Esophagus squamous epithelium (tissue), 5 donors: ENCODE measurements at regions not wholly inside any gene's neighbourhood (a gene's known extent, or its start where the extent isn't known, plus 50 kb on each side); places are given as distances from the start of the nearest gene placed in this dataset.

Source experiments
- DNase-seq: peaks from one replicate; lab custom pipeline; 2025; lab: John Stamatoyannopoulos, UW
- H3K27ac ChIP-seq, 4 donors: fragments of 200-600 bp; sonication (generic); one replicate each; pipeline ENCODE4 v1.5.1; 2016 to 2019; ENCODE audit warnings: mild to moderate bottlenecking in 1 of 4
- H3K27me3 ChIP-seq, 4 donors: fragments of 200-600 bp; sonication (generic); 1 replicate in 3 of 4; 2 replicates in 1 of 4; pipeline versions ENCODE4 v1.5.1 to v1.6.0; 2017 to 2021; ENCODE audit warnings: antibody characterized with exemption in 1 of 4
- H3K36me3 ChIP-seq, 3 donors: fragments of 200-600 bp; sonication (generic); one replicate each; pipeline ENCODE4 v1.5.1; 2016 to 2019
- H3K4me1 ChIP-seq, 3 donors: fragments of 200-600 bp; sonication (generic); one replicate each; pipeline ENCODE4 v1.5.1; 2017 to 2019
- H3K4me3 ChIP-seq, 4 donors: fragments of 200-600 bp; sonication (generic); 1 replicate in 3 of 4; 2 replicates in 1 of 4; pipeline ENCODE4 v1.5.1; 2016 to 2019; ENCODE audit warnings: mild to moderate bottlenecking in 2 of 4, moderate library complexity in 1 of 4
- H3K9me3 ChIP-seq, 3 donors: fragments of 200-600 bp; sonication (generic); one replicate each; pipeline ENCODE4 v1.5.1; 2016 to 2019
- CTCF ChIP-seq, 6 experiments: fragments of 450-650 bp in 4 of 6; fragments of 200-600 bp in 2 of 6; sonication (generic) in 2 of 6; IDR thresholded peaks; one replicate each; pipeline ENCODE4 v1.5.1; 2016 to 2019; ENCODE audit warnings: antibody characterized with exemption in 6 of 6, mild to moderate bottlenecking in 4 of 6, moderate library complexity in 4 of 6
- POLR2A ChIP-seq, 4 donors: fragments of 450-650 bp; IDR thresholded peaks; one replicate each; pipeline ENCODE4 v1.6.1; 2017; ENCODE audit warnings: antibody characterized with exemption in 4 of 4, mild to moderate bottlenecking in 4 of 4, moderate library complexity in 3 of 4
- WGBS, 2 donors: methylation state at CpG; one replicate each; pipeline ENCODE4 v1.1.5; 2018; 5-methylcytosine and 5-hydroxymethylcytosine counted together
- intact Hi-C: fragments of 100-400 bp; cut with DNase I; formaldehyde crosslinking; loops from one replicate; pipeline ENCODE4 v1.15.0; 2022
- donor health status: DM: yes; HTN: yes; CAD: no.

GRCh38 chr2:61774351-61774750 lies 79.5 kb downstream of the FAM161A start:
- intact Hi-C loops, result no loop called here
- WGBS, 2 donors, result 50 to 64% methylated on average over 1 of the region's 1 CpG
- Histone ChIP-seq H3K27ac (no peak overlapping the region), H3K36me3 (no peaks in the 10 kb centered on the region), H3K27me3 (peaks cover 0 to 12% (median 0%) of the 10 kb centered on the region in 4 donors), H3K4me1 (peaks cover 0 to 14% (median 0%) of the 10 kb centered on the region in 3 donors), H3K9me3 (no peaks in the 10 kb centered on the region), H3K4me3 (no peak overlapping the region)
- TF ChIP-seq CTCF (IDR thresholded peaks at IDR 0.05) (no peak), POLR2A (IDR thresholded peaks at IDR 0.05) (no peak)
- DNase-seq, result no peak

- 71 to 77% methylated on average over 7 of the region's 7 CpGs for WGBS, 2 donors
- no peaks in the 10 kb centered on the region for H3K36me3 ChIP-seq
These were observed 81.7 kb downstream of the FAM161A start for GRCh38 chr2:61771904-61772845.

GRCh38 chr2:61770746-61771145 lies 83.1 kb downstream of the FAM161A start:
- no peaks in the 10 kb centered on the region for H3K9me3 ChIP-seq
- peak overlapping the region; percentile 67 to 90 (median 73) for H3K27ac ChIP-seq
- no peak overlapping the region for H3K4me3 ChIP-seq
- TF ChIP-seq CTCF (IDR thresholded peaks at IDR 0.05), result no peak
- TF ChIP-seq POLR2A (IDR thresholded peaks at IDR 0.05), result no peak
- no peak for DNase-seq
- no peaks in the 10 kb centered on the region for H3K27me3 ChIP-seq
- no peaks in the 10 kb centered on the region for H3K36me3 ChIP-seq
- intact Hi-C loops, result no loop called here
- peaks cover 0 to 14% (median 0%) of the 10 kb centered on the region in 3 donors for H3K4me1 ChIP-seq

More at GRCh38 chr2:61771904-61772845, 81.7 kb downstream of the FAM161A start:
- Histone ChIP-seq H3K27me3 (no peaks in the 10 kb centered on the region), H3K4me1 (peaks cover 0 to 14% (median 0%) of the 10 kb centered on the region in 3 donors), H3K9me3 (no peaks in the 10 kb centered on the region), H3K27ac (peak overlapping the region in 1 of 4 donors; percentile 90), H3K4me3 (no peak overlapping the region)
- intact Hi-C loops, result no loop called here
- no peak for TF ChIP-seq POLR2A (IDR thresholded peaks at IDR 0.05)
- no peak for DNase-seq

- Histone ChIP-seq H3K4me3 (no peak overlapping the region), H3K36me3 (no peaks in the 10 kb centered on the region), H3K9me3 (no peaks in the 10 kb centered on the region), H3K27ac (peak overlapping the region; percentile 67 to 90 (median 73)), H3K4me1 (peaks cover 0 to 14% (median 0%) of the 10 kb centered on the region in 3 donors), H3K27me3 (no peaks in the 10 kb centered on the region)
- 33 to 44% methylated on average over 1 of the region's 1 CpG for WGBS, 2 donors
- TF ChIP-seq POLR2A (IDR thresholded peaks at IDR 0.05) (no peak), CTCF (IDR thresholded peaks at IDR 0.05) (no peak)
- DNase-seq, result no peak
- intact Hi-C loops, result no loop called here
These were observed 83.6 kb downstream of the FAM161A start for GRCh38 chr2:61770298-61770697.

- no peaks in the 10 kb centered on the region for H3K36me3 ChIP-seq
- H3K4me3 ChIP-seq, result no peak overlapping the region
- H3K4me1 ChIP-seq, result peaks cover 0 to 21% (median 0%) of the 10 kb centered on the region in 3 donors
- TF ChIP-seq CTCF (IDR thresholded peaks at IDR 0.05) (no peak), POLR2A (IDR thresholded peaks at IDR 0.05) (no peak)
- H3K9me3 ChIP-seq, result no peaks in the 10 kb centered on the region
- intact Hi-C loops, result no loop called here
- peak overlapping the region in 2 of 4 donors; percentile 13 to 90 for H3K27ac ChIP-seq
- 80 to 100% methylated on average over 1 of the region's 1 CpG for WGBS, 2 donors
- H3K27me3 ChIP-seq, result no peaks in the 10 kb centered on the region
- no peak for DNase-seq
These were observed 84.7 kb downstream of the FAM161A start for GRCh38 chr2:61769093-61769675.
